Activated CD8-positive, alpha-beta T cell treated with anti-CD3 and anti-CD28 coated beads for 36 hours (primary cell): ENCODE measurements at regions not wholly inside any gene's neighbourhood (a gene's known extent, or its start where the extent isn't known, plus 50 kb on each side); places are given as distances from the start of the nearest gene placed in this dataset.

Experiments
- ATAC-seq: fragments of 200-7000 bp; cut with Tn5 transposase; one replicate; pipeline ENCODE4 v1.10.0; 2021; ENCODE audit warnings: mild to moderate bottlenecking, moderate library complexity
- CTCF ChIA-PET: fragments of 350-600 bp; sonication (Branson Sonifier 250); formaldehyde crosslinking; loops from one replicate; lab custom pipeline; 2021; ENCODE audit warnings: antibody characterized with exemption; lab: Charles Lee
- POLR2A ChIA-PET: fragments of 350-600 bp; sonication (Branson Sonifier 250); formaldehyde crosslinking; loops from one replicate; lab custom pipeline; 2021; ENCODE audit warnings: antibody characterized with exemption; lab: Charles Lee
- DNase-seq: peaks from one replicate; pipeline ENCODE4 v3.0.0-alpha.2; 2020
- H3K27ac Mint-ChIP-seq: one replicate; pipeline ENCODE4 v1.8.0; 2021; ENCODE audit warnings: mild to moderate bottlenecking, mixed read lengths
- H3K27me3 Mint-ChIP-seq: one replicate; pipeline ENCODE4 v1.8.0; 2021; ENCODE audit warnings: mixed read lengths
- H3K36me3 Mint-ChIP-seq: one replicate; pipeline ENCODE4 v1.8.0; 2021; ENCODE audit warnings: low read depth, mixed read lengths
- H3K4me1 Mint-ChIP-seq: one replicate; pipeline ENCODE4 v1.8.0; 2021; ENCODE audit warnings: low read depth, mixed read lengths
- H3K4me3 Mint-ChIP-seq: one replicate; pipeline ENCODE4 v1.8.0; 2021; ENCODE audit warnings: mild to moderate bottlenecking, moderate library complexity, mixed read lengths
- H3K9me3 Mint-ChIP-seq: one replicate; pipeline ENCODE4 v1.8.0; 2021; ENCODE audit warnings: mixed read lengths
- intact Hi-C: fragments of 100-400 bp; cut with micrococcal nuclease; formaldehyde crosslinking; loops from one replicate; pipeline ENCODE4 v1.10.0; 2022
- TF ChIP-seq, protein P1 (sequence below): fragments of 200-600 bp; IDR thresholded peaks from one replicate; pipeline ENCODE4 v1.8.0; 2022; ENCODE audit warnings: antibody characterized with exemption, mild to moderate bottlenecking

DNA sequence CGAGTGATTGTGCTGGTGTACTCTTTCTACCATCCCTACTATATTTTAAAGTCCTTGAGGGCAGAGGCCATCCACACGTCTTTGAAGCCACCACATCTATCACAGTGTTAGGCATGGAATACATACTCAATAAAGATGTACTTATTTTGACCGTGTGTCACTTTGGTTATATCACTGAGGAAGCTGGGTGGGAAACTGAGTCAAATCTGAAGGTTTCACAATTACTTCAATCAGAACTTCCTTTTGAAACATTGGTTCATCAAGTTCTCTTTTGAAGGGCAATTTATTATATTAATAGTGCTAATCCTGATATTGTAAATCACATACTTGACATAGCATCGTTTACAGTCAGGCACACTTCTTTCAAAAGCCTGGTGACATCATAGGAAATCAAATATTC, 53.3 kb upstream of the ATP1B1 start:
- peaks cover 19% of the 10 kb centered on the region for H3K4me1 Mint-ChIP-seq
- intact Hi-C loops: no loop called here
- H3K36me3 Mint-ChIP-seq: no peaks in the 10 kb centered on the region
- CTCF ChIA-PET: no interaction called here
- no peak overlapping the region for H3K4me3 Mint-ChIP-seq
- no peaks in the 10 kb centered on the region for H3K9me3 Mint-ChIP-seq
- TF ChIP-seq, protein P1, sequence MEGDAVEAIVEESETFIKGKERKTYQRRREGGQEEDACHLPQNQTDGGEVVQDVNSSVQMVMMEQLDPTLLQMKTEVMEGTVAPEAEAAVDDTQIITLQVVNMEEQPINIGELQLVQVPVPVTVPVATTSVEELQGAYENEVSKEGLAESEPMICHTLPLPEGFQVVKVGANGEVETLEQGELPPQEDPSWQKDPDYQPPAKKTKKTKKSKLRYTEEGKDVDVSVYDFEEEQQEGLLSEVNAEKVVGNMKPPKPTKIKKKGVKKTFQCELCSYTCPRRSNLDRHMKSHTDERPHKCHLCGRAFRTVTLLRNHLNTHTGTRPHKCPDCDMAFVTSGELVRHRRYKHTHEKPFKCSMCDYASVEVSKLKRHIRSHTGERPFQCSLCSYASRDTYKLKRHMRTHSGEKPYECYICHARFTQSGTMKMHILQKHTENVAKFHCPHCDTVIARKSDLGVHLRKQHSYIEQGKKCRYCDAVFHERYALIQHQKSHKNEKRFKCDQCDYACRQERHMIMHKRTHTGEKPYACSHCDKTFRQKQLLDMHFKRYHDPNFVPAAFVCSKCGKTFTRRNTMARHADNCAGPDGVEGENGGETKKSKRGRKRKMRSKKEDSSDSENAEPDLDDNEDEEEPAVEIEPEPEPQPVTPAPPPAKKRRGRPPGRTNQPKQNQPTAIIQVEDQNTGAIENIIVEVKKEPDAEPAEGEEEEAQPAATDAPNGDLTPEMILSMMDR: no peak
- H3K27me3 Mint-ChIP-seq: peaks cover 2% of the 10 kb centered on the region
- no peak for DNase-seq
- POLR2A ChIA-PET: interaction anchor here (1.0 kb wide), 1 partner anchor 13 kb away, joined by 3 read pairs; no protein-coding TSS in a partner anchor
- H3K27ac Mint-ChIP-seq: no peak overlapping the region
- no peak for ATAC-seq
